GM18873 (cell line): ENCODE measurements at regions not wholly inside any gene's neighbourhood (a gene's known extent, or its start where the extent isn't known, plus 50 kb on each side); places are given as distances from the start of the nearest gene placed in this dataset.
"Not testable (repeated sequence)": the region's sequence is repeated elsewhere in the genome, so short reads cannot be mapped to it uniquely, and the experiment has no call there.

Experiments
- ATAC-seq: cut with Tn5 transposase; IDR thresholded peaks from one replicate; pipeline ENCODE4 v1.9.1; 2021; ENCODE audit warnings: mild to moderate bottlenecking, moderate library complexity, moderate number of reproducible peaks; ENCODE audit not compliant: unreplicated experiment, low FRiP score

- ATAC-seq: no peak
Measured at GRCh38 chr2:35251156-35251555, 1104.4 kb upstream of the CRIM1 start.

- ATAC-seq: no peak
Measured at GRCh38 chr2:35246702-35247101, 1108.9 kb upstream of the CRIM1 start.

GRCh38 chr2:35228584-35228983 lies 1127.0 kb upstream of the CRIM1 start:
- no peak for ATAC-seq

GRCh38 chr2:35220461-35220860 lies 1135.1 kb upstream of the CRIM1 start:
- no peak for ATAC-seq

- ATAC-seq: no peak
Measured at GRCh38 chr2:35204881-35205280, 1150.7 kb upstream of the CRIM1 start.

GRCh38 chr2:35204323-35204722 lies 1151.3 kb upstream of the CRIM1 start:
- ATAC-seq: no peak

GRCh38 chr2:35199298-35199697 lies 1156.3 kb upstream of the CRIM1 start:
- ATAC-seq: no peak

- no peak for ATAC-seq
Measured at GRCh38 chr2:35185861-35186412, 1169.6 kb upstream of the CRIM1 start.

- no peak for ATAC-seq
Measured at GRCh38 chr2:35184471-35184870, 1171.1 kb upstream of the CRIM1 start.

GRCh38 chr2:35176726-35177125 lies 1178.9 kb upstream of the CRIM1 start:
- not testable (repeated sequence) for ATAC-seq

GRCh38 chr2:35174845-35175244 lies 1180.7 kb upstream of the CRIM1 start:
- ATAC-seq: no peak

- no peak for ATAC-seq
Measured at GRCh38 chr2:35172687-35173086, 1182.9 kb upstream of the CRIM1 start.

GRCh38 chr2:35168351-35168750 lies 1187.2 kb upstream of the CRIM1 start:
- no peak for ATAC-seq

GRCh38 chr2:35163948-35164347 lies 1191.6 kb upstream of the CRIM1 start:
- ATAC-seq: no peak

GRCh38 chr2:35160871-35161270 lies 1194.7 kb upstream of the CRIM1 start:
- no peak for ATAC-seq

GRCh38 chr2:35125871-35126270 lies 1229.7 kb upstream of the CRIM1 start:
- no peak for ATAC-seq

GRCh38 chr2:35125278-35125677 lies 1230.3 kb upstream of the CRIM1 start:
- no peak for ATAC-seq

GRCh38 chr2:35116151-35116550 lies 1239.4 kb upstream of the CRIM1 start:
- no peak for ATAC-seq

- no peak for ATAC-seq
Measured at GRCh38 chr2:35114765-35115164, 1240.8 kb upstream of the CRIM1 start.

- not testable (repeated sequence) for ATAC-seq
Measured at GRCh38 chr2:35112367-35112766, 1243.2 kb upstream of the CRIM1 start.

- ATAC-seq: no peak
Measured at GRCh38 chr2:35104309-35104708, 1251.3 kb upstream of the CRIM1 start.

GRCh38 chr2:35099342-35099741 lies 1256.2 kb upstream of the CRIM1 start:
- ATAC-seq: no peak

- ATAC-seq: no peak
Measured at GRCh38 chr2:35082072-35082471, 1273.5 kb upstream of the CRIM1 start.
